ENCODE measurements at regions not wholly inside any gene's neighbourhood (a gene's known extent, or its start where the extent isn't known, plus 50 kb on each side); places are given as distances from the start of the nearest gene placed in this dataset.

DNA sequence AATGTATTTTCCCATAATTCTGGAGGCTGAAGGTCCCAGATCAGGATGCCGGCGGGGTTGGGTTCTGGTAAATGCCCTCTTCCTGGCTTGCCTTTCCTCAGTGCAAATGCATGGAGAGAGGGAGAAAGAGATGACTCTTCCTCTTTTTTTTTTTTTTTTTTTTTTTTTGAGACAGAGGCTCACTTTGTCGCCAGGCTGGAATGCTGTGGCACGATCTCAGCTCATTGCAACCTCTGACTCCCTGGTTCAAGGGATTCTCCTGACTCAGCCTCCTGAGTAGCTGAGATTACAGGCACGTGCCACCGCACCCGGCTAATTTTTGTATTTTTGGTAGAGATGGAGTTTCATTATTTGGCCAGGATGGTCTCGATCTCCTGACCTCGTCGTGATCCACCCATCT lies 300.0 kb upstream of the TAS2R1 start:
- Histone ChIP-seq H3K27ac (no peak overlapping the region), H3K4me3 (no peak overlapping the region), H3K4me1 (ENCODE audit: insufficient read depth) (peaks cover 18% of the 10 kb centered on the region), H3F3A (ENCODE audit: insufficient read depth) (peaks cover 19% of the 10 kb centered on the region), H3K9ac (no peak overlapping the region), H3K36me3 (ENCODE audit: low read depth) (no peaks in the 10 kb centered on the region), H3K79me2 (ENCODE audit: insufficient read depth) (no peaks in the 10 kb centered on the region), H3K9me2 (ENCODE audit: insufficient read depth) (no peaks in the 10 kb centered on the region), H3K27me3 (replicated peaks; ENCODE audit: insufficient read depth) (no peaks in the 10 kb centered on the region), H4K20me1 (ENCODE audit: insufficient read depth) (no peaks in the 10 kb centered on the region), H3K4me2 (ENCODE audit: unreplicated experiment) (no peak overlapping the region), H3K9me3 (ENCODE audit: low read depth) (no peaks in the 10 kb centered on the region), H2AFZ (no peak overlapping the region)
- in situ Hi-C loops (cut with MboI), result no loop called here
- no peak for TF ChIP-seq EZH2 (IDR thresholded peaks at IDR 0.05; ENCODE audit: insufficient read depth, poor library complexity, severe bottlenecking)
- TF ChIP-seq EZH2phosphoT487 (IDR thresholded peaks at IDR 0.05; ENCODE audit: insufficient read depth, low read depth), result no peak
- DNase-seq, result peak; percentile 44
- WGBS, 2 experiments (ENCODE audit: low coverage in 1 of 2, low lambda C conversion rate in 2 of 2, missing lambda C conversion rate in 2 of 2), result 73 to 74% methylated on average over 10 of the region's 10 CpGs

DNA sequence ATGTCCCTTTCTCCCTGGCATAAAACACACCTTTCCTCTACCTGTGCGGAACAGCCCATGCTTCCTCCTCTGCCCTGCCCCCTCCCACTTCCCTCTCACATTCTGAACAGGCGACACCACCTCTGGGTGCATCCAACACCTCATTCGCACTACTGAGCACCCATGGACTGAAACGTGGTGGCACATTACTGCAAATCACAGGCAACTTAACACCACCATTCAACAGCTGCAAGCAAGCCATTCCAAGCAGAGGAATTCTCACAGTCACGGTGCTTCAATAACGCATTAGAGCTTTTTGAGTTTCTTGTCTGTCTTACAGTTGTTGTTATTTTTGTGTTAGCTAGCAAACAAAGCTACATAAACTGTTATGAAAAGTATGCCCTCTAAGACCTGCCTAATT lies 298.2 kb upstream of the TAS2R1 start:
- Histone ChIP-seq H3K4me1 (ENCODE audit: insufficient read depth) (peaks cover 28% of the 10 kb centered on the region), H3K9me2 (ENCODE audit: insufficient read depth) (no peaks in the 10 kb centered on the region), H2AFZ (no peak overlapping the region), H4K20me1 (ENCODE audit: insufficient read depth) (no peaks in the 10 kb centered on the region), H3K9ac (no peak overlapping the region), H3K36me3 (ENCODE audit: low read depth) (no peaks in the 10 kb centered on the region), H3F3A (ENCODE audit: insufficient read depth) (peaks cover 34% of the 10 kb centered on the region), H3K27ac (no peak overlapping the region), H3K9me3 (ENCODE audit: low read depth) (no peaks in the 10 kb centered on the region), H3K4me2 (ENCODE audit: unreplicated experiment) (no peak overlapping the region), H3K27me3 (replicated peaks; ENCODE audit: insufficient read depth) (no peaks in the 10 kb centered on the region), H3K4me3 (no peak overlapping the region), H3K79me2 (ENCODE audit: insufficient read depth) (no peaks in the 10 kb centered on the region)
- no peak for TF ChIP-seq EZH2phosphoT487 (IDR thresholded peaks at IDR 0.05; ENCODE audit: insufficient read depth, low read depth)
- TF ChIP-seq EZH2 (IDR thresholded peaks at IDR 0.05; ENCODE audit: insufficient read depth, poor library complexity, severe bottlenecking), result no peak
- WGBS, 2 experiments (ENCODE audit: low coverage in 1 of 2, low lambda C conversion rate in 2 of 2, missing lambda C conversion rate in 2 of 2), result 34 to 38% methylated on average over 6 of the region's 6 CpGs
- in situ Hi-C loops (cut with MboI), result no loop called here
- DNase-seq, result no peak

DNA sequence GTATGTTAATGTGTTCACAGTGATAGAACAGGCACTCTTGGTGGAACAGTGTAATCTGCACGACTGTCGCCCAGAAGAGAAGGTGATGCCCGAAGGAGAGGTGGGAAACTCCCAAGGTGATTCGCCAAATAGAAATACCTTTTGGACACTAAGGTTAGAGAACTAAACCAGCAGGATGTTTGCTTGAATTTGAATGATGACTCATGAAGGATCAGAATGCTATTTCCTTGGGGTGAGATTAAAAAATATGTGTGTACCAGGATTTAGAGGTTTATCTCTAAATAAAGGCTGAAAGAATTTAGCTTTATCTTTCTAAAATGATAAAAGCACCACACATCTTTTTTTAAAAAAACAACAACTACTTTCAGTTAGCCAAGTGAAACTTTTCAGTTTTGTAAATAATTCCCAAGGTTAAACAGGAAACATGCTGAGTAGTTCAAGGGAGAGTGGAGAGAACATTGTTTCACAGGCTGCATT lies 297.4 kb upstream of the TAS2R1 start:
- Histone ChIP-seq H2AFZ (peak overlapping the region; percentile 2; the same call in 1 of the 2 replicates), H3K36me3 (ENCODE audit: low read depth) (no peaks in the 10 kb centered on the region), H3K9me3 (ENCODE audit: low read depth) (no peaks in the 10 kb centered on the region), H3K27ac (no peak overlapping the region), H3F3A (ENCODE audit: insufficient read depth) (peaks cover 34% of the 10 kb centered on the region), H3K4me3 (no peak overlapping the region; the same call in 1 of the 2 replicates), H4K20me1 (ENCODE audit: insufficient read depth) (no peaks in the 10 kb centered on the region), H3K9me2 (ENCODE audit: insufficient read depth) (no peaks in the 10 kb centered on the region), H3K27me3 (replicated peaks; ENCODE audit: insufficient read depth) (no peaks in the 10 kb centered on the region), H3K79me2 (ENCODE audit: insufficient read depth) (no peaks in the 10 kb centered on the region), H3K4me2 (ENCODE audit: unreplicated experiment) (peak overlapping the region; percentile 36), H3K9ac (no peak overlapping the region), H3K4me1 (ENCODE audit: insufficient read depth) (peaks cover 28% of the 10 kb centered on the region)
- peak; percentile 39 for DNase-seq
- in situ Hi-C loops (cut with MboI), result no loop called here
- WGBS, 2 experiments (ENCODE audit: low coverage in 1 of 2, low lambda C conversion rate in 2 of 2, missing lambda C conversion rate in 2 of 2), result 51 to 61% methylated on average over 4 of the region's 4 CpGs
- TF ChIP-seq EZH2phosphoT487 (IDR thresholded peaks at IDR 0.05; ENCODE audit: insufficient read depth, low read depth) (no peak), EZH2 (IDR thresholded peaks at IDR 0.05; ENCODE audit: insufficient read depth, poor library complexity, severe bottlenecking) (no peak)

GRCh38 chr5:9927106-9927505 lies 297.0 kb upstream of the TAS2R1 start:
- TF ChIP-seq EZH2 (IDR thresholded peaks at IDR 0.05; ENCODE audit: insufficient read depth, poor library complexity, severe bottlenecking) (no peak), EZH2phosphoT487 (IDR thresholded peaks at IDR 0.05; ENCODE audit: insufficient read depth, low read depth) (no peak)
- H4K20me1 ChIP-seq (ENCODE audit: insufficient read depth), result no peaks in the 10 kb centered on the region
- H3F3A ChIP-seq (ENCODE audit: insufficient read depth), result peaks cover 34% of the 10 kb centered on the region
- H2AFZ ChIP-seq, result no peak overlapping the region; the same call in 1 of the 2 replicates
- no peak overlapping the region; the same call in 1 of the 2 replicates for H3K4me3 ChIP-seq
- no peaks in the 10 kb centered on the region for H3K9me3 ChIP-seq (ENCODE audit: low read depth)
- H3K9me2 ChIP-seq (ENCODE audit: insufficient read depth), result no peaks in the 10 kb centered on the region
- peak overlapping the region; percentile 36 for H3K4me2 ChIP-seq (ENCODE audit: unreplicated experiment)
- no peak overlapping the region for H3K9ac ChIP-seq
- H3K27me3 ChIP-seq (replicated peaks; ENCODE audit: insufficient read depth), result no peaks in the 10 kb centered on the region
- H3K4me1 ChIP-seq (ENCODE audit: insufficient read depth), result peaks cover 28% of the 10 kb centered on the region
- WGBS, 2 experiments (ENCODE audit: low coverage in 1 of 2, low lambda C conversion rate in 2 of 2, missing lambda C conversion rate in 2 of 2), result 65 to 73% methylated on average over 1 of the region's 1 CpG
- peak; percentile 44 for DNase-seq
- H3K36me3 ChIP-seq (ENCODE audit: low read depth), result no peaks in the 10 kb centered on the region
- no peak overlapping the region for H3K27ac ChIP-seq
- H3K79me2 ChIP-seq (ENCODE audit: insufficient read depth), result no peaks in the 10 kb centered on the region
- in situ Hi-C loops (cut with MboI), result no loop called here

DNA sequence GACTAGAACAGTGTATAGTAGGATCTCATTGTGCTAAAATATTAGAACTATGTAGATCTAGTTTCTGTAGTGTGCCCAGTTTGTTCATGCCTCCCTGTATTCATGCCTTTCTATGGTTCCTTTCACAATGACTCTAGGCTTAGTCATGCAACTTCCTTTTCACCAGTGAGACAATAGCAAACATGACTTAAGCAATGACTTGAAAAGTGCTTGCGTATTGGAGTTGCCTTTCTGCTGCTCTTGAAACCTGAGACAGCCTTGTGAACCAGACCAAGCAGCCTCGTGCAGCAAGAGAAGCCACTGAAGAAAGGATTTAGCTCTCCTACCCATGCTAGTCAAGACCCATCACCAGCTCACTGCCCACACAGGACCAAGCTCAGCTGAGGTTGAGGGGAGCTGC lies 294.5 kb upstream of the TAS2R1 start:
- Histone ChIP-seq H3K9ac (0 out of 2 replicates have a peak overlapping the region, but pooled peaks have one; percentile 29), H3F3A (ENCODE audit: insufficient read depth) (peaks cover 34% of the 10 kb centered on the region), H4K20me1 (ENCODE audit: insufficient read depth) (no peaks in the 10 kb centered on the region), H3K4me2 (ENCODE audit: unreplicated experiment) (peak overlapping the region; percentile 2), H2AFZ (no peak overlapping the region), H3K4me1 (ENCODE audit: insufficient read depth) (peaks cover 28% of the 10 kb centered on the region), H3K27me3 (replicated peaks; ENCODE audit: insufficient read depth) (no peaks in the 10 kb centered on the region), H3K79me2 (ENCODE audit: insufficient read depth) (no peaks in the 10 kb centered on the region), H3K36me3 (ENCODE audit: low read depth) (no peaks in the 10 kb centered on the region), H3K4me3 (no peak overlapping the region), H3K9me2 (ENCODE audit: insufficient read depth) (no peaks in the 10 kb centered on the region), H3K27ac (peak overlapping the region; percentile 70), H3K9me3 (ENCODE audit: low read depth) (no peaks in the 10 kb centered on the region)
- TF ChIP-seq EZH2phosphoT487 (IDR thresholded peaks at IDR 0.05; ENCODE audit: insufficient read depth, low read depth) (no peak), EZH2 (IDR thresholded peaks at IDR 0.05; ENCODE audit: insufficient read depth, poor library complexity, severe bottlenecking) (no peak)
- in situ Hi-C loops (cut with MboI), result no loop called here
- DNase-seq, result peak; percentile 96
- 0 to 2% methylated on average over 2 of the region's 2 CpGs for WGBS, 2 experiments (ENCODE audit: low coverage in 1 of 2, low lambda C conversion rate in 2 of 2, missing lambda C conversion rate in 2 of 2)

All from GM23248 (cell line).